ENCODE measurements at regions not wholly inside any gene's neighbourhood (a gene's known extent, or its start where the extent isn't known, plus 50 kb on each side); places are given as distances from the start of the nearest gene placed in this dataset.

DNA sequence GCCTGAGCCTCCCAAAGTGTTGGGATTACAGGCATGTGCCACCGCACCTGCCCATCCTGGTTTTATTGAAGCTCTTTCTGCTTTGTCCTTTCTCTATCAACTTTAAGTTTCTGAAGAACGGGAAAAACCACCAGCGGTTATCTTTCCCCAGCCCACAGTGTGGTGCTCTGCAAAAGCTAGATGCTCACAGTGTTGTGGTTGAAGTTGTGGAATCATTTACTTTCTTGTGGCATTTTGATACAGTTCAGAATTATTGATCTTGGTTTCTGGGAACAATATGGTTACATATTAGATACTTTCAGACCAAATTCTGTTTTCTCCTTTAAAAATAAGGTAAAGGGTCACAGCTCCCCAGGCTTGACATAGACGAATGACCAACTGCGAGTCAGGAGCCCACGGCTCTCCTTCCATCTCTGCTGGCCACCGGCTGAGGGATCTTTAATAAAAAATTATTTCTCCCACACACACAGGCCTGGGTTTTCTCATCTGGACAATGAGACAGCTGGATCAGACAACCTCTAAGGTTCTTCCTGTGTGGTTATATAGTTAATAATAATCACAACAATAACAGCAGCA is 385.3 kb downstream of the SETD4 start:
- H3K4me1 Mint-ChIP-seq (ENCODE audit: unreplicated experiment): peaks cover 2% of the 10 kb centered on the region
- no peaks in the 10 kb centered on the region for H3K27me3 Mint-ChIP-seq (ENCODE audit: unreplicated experiment)
- no peak overlapping the region for H3K27ac Mint-ChIP-seq (ENCODE audit: unreplicated experiment)
- TF ChIP-seq, protein P1, sequence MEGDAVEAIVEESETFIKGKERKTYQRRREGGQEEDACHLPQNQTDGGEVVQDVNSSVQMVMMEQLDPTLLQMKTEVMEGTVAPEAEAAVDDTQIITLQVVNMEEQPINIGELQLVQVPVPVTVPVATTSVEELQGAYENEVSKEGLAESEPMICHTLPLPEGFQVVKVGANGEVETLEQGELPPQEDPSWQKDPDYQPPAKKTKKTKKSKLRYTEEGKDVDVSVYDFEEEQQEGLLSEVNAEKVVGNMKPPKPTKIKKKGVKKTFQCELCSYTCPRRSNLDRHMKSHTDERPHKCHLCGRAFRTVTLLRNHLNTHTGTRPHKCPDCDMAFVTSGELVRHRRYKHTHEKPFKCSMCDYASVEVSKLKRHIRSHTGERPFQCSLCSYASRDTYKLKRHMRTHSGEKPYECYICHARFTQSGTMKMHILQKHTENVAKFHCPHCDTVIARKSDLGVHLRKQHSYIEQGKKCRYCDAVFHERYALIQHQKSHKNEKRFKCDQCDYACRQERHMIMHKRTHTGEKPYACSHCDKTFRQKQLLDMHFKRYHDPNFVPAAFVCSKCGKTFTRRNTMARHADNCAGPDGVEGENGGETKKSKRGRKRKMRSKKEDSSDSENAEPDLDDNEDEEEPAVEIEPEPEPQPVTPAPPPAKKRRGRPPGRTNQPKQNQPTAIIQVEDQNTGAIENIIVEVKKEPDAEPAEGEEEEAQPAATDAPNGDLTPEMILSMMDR (IDR thresholded peaks at IDR 0.05; ENCODE audit: unreplicated experiment): no peak
- H3K4me3 Mint-ChIP-seq (ENCODE audit: unreplicated experiment): no peak overlapping the region
- no peaks in the 10 kb centered on the region for H3K9me3 Mint-ChIP-seq (ENCODE audit: unreplicated experiment)
- no peaks in the 10 kb centered on the region for H3K36me3 Mint-ChIP-seq (ENCODE audit: low read depth, unreplicated experiment)
- DNase-seq (ENCODE audit: low spot score): no peak

DNA sequence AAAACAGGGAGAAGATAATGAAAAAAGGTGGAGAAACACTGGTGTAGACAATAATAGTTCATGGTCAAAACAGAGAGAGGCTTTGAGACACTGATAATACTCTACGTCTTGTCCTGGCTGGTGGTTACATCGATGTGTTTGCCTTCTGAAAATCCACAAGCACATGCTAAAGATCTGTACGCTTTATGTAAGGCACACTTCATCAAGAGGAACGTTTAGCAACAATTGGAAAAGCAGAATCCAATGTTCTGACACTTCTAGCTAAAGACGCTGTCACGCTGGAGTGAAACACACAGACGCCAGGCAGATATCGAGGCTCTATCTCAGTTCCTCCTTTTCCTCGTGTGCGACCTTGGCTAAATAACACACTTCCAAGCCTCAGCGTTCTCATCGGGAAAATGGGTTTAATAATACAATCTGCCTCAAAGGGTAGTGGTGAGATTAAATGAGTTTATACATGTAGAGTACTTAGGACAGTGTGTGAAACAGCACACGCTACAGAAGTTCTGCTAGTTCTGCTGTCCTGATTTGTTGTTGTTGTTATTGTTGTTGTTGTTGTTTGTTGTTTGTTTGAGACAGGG is 386.1 kb downstream of the SETD4 start:
- Mint-ChIP-seq H3K27me3 (ENCODE audit: unreplicated experiment) (no peaks in the 10 kb centered on the region), H3K9me3 (ENCODE audit: unreplicated experiment) (no peaks in the 10 kb centered on the region), H3K27ac (ENCODE audit: unreplicated experiment) (no peak overlapping the region), H3K36me3 (ENCODE audit: low read depth, unreplicated experiment) (no peaks in the 10 kb centered on the region), H3K4me1 (ENCODE audit: unreplicated experiment) (peaks cover 2% of the 10 kb centered on the region), H3K4me3 (ENCODE audit: unreplicated experiment) (no peak overlapping the region)
- DNase-seq (ENCODE audit: low spot score): no peak
- TF ChIP-seq, protein P1 (IDR thresholded peaks at IDR 0.05; ENCODE audit: unreplicated experiment): no peak

DNA sequence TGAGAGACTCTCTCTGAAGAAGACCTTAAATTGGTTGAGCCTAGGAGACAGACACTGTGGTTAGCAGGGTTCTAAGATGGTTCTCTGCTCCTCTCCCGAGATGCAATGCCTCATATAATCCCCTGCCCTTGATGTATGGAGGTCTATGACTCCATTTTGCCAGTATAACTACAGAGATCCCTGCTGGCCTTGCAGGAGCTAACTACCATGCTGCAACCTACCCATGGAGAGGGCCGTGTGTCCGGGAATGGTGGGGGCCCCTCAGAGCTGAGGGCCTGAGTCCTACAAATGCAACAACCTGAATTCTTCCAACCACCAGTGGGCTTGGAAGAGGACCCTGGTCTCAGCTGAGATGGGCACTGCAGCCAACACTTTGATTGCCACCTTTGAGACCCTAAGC is 388.0 kb downstream of the SETD4 start:
- H3K9me3 Mint-ChIP-seq (ENCODE audit: unreplicated experiment): no peaks in the 10 kb centered on the region
- H3K27me3 Mint-ChIP-seq (ENCODE audit: unreplicated experiment): peaks cover 2% of the 10 kb centered on the region
- H3K4me3 Mint-ChIP-seq (ENCODE audit: unreplicated experiment): no peak overlapping the region
- DNase-seq (ENCODE audit: low spot score): no peak
- H3K27ac Mint-ChIP-seq (ENCODE audit: unreplicated experiment): no peak overlapping the region
- TF ChIP-seq, protein P1 (IDR thresholded peaks at IDR 0.05; ENCODE audit: unreplicated experiment): no peak
- no peaks in the 10 kb centered on the region for H3K36me3 Mint-ChIP-seq (ENCODE audit: low read depth, unreplicated experiment)
- peaks cover 2% of the 10 kb centered on the region for H3K4me1 Mint-ChIP-seq (ENCODE audit: unreplicated experiment)

GRCh38 chr21:35664683-35665082 is 395.6 kb downstream of the SETD4 start:
- no peak overlapping the region for H3K4me3 Mint-ChIP-seq (ENCODE audit: unreplicated experiment)
- no peak overlapping the region for H3K27ac Mint-ChIP-seq (ENCODE audit: unreplicated experiment)
- no peaks in the 10 kb centered on the region for H3K9me3 Mint-ChIP-seq (ENCODE audit: unreplicated experiment)
- H3K36me3 Mint-ChIP-seq (ENCODE audit: low read depth, unreplicated experiment): no peaks in the 10 kb centered on the region
- TF ChIP-seq, protein P1 (IDR thresholded peaks at IDR 0.05; ENCODE audit: unreplicated experiment): no peak
- peaks cover 3% of the 10 kb centered on the region for H3K27me3 Mint-ChIP-seq (ENCODE audit: unreplicated experiment)
- no peaks in the 10 kb centered on the region for H3K4me1 Mint-ChIP-seq (ENCODE audit: unreplicated experiment)
- no peak for DNase-seq (ENCODE audit: low spot score)

DNA sequence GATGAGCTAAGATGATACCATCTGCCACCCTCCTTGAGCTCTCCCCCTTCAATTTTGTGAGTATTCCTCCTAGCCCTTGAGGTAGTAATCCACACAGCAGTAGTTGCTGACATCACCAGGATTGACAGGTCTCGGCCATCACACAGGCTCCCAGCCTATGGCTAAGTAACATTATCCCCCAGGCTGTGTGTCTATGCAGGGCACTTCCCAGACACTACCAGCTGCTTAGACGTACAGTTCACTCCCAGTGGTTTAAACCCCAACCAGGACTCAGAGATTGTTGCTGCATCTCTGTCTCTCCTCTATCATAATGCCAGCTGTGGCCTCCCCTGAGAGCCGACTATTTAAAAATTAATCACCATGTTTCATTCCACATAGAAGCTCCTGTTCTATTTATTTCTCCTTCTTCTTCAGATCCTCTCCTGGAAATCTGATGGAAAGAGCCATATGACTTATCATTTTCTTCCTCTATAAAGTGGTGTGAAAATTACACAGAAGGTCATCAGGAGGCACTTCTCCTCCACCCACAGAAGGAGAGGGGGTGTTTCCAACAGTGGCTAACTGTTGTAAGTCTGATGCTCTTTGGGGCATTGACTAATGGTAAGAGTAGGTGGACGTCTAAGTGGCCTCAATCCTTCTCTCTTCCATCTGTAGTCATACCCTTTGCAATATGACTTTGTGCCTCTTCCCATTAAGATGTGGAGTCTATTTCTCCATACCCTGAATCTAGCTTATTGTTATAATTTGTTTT is 396.3 kb downstream of the SETD4 start:
- H3K36me3 Mint-ChIP-seq (ENCODE audit: low read depth, unreplicated experiment): no peaks in the 10 kb centered on the region
- TF ChIP-seq, protein P1 (IDR thresholded peaks at IDR 0.05; ENCODE audit: unreplicated experiment): no peak
- no peaks in the 10 kb centered on the region for H3K4me1 Mint-ChIP-seq (ENCODE audit: unreplicated experiment)
- DNase-seq (ENCODE audit: low spot score): no peak
- H3K27me3 Mint-ChIP-seq (ENCODE audit: unreplicated experiment): peaks cover 3% of the 10 kb centered on the region
- H3K9me3 Mint-ChIP-seq (ENCODE audit: unreplicated experiment): no peaks in the 10 kb centered on the region
- H3K27ac Mint-ChIP-seq (ENCODE audit: unreplicated experiment): no peak overlapping the region
- no peak overlapping the region for H3K4me3 Mint-ChIP-seq (ENCODE audit: unreplicated experiment)

Measured in endothelial cell (in vitro differentiated cells).